H1 (cell line): ENCODE measurements at regions not wholly inside any gene's neighbourhood (a gene's known extent, or its start where the extent isn't known, plus 50 kb on each side); places are given as distances from the start of the nearest gene placed in this dataset.

Experiments
- CTCF ChIA-PET: fragments of 300-600 bp; sonication (Branson Sonifier 250); formaldehyde crosslinking; loops from one replicate; lab custom pipeline; 2021; ENCODE audit not compliant: partially characterized antibody; lab: Charles Lee
- POLR2A ChIA-PET: fragments of 300-600 bp; sonication (Branson Sonifier 250); formaldehyde crosslinking; loops from one replicate; lab custom pipeline; 2021; ENCODE audit warnings: inconsistent platforms; ENCODE audit not compliant: partially characterized antibody; lab: Charles Lee
- DNase-seq, 2 experiments: peaks; one replicate each; pipeline versions ENCODE4 v3.0.0 to v3.0.0-alpha.2; 2010 to 2022; ENCODE audit warnings: low spot score in 2 of 2, low read depth in 1 of 2, mixed read lengths in 1 of 2
- FAIRE-seq: peaks from 2 replicates; lab custom pipeline; 2011; peaks lifted over from hg19 to GRCh38; lab: Jason Lieb, UNC
- H2AFZ ChIP-seq: 2 replicates; pipeline ENCODE4 v1.8.1; 2012; ENCODE audit warnings: low read length, inconsistent platforms
- H2AK5ac ChIP-seq: 2 replicates; pipeline ENCODE4 v1.6.1; 2013; ENCODE audit warnings: low read depth, low read length
- H2BK120ac ChIP-seq: replicated peaks from 2 replicates; pipeline ENCODE3; 2013; ENCODE audit warnings: low read depth, low read length, inconsistent platforms
- H2BK12ac ChIP-seq: 2 replicates; pipeline ENCODE4 v1.6.1; 2013; ENCODE audit warnings: low read depth, low read length
- H2BK15ac ChIP-seq: 2 replicates; pipeline ENCODE4 v1.6.1; 2013; ENCODE audit warnings: low read length
- H2BK20ac ChIP-seq: 2 replicates; pipeline ENCODE4 v1.6.1; 2013; ENCODE audit warnings: low read length
- H2BK5ac ChIP-seq: 2 replicates; pipeline ENCODE4 v1.6.1; 2013; ENCODE audit warnings: low read depth, low read length
- H3K14ac ChIP-seq: 2 replicates; pipeline ENCODE4 v1.6.1; 2013; ENCODE audit warnings: inconsistent platforms; ENCODE audit not compliant: insufficient read length
- H3K18ac ChIP-seq: 2 replicates; pipeline ENCODE4 v1.6.1; 2013; ENCODE audit warnings: low read length; ENCODE audit errors: extremely low read depth
- H3K23ac ChIP-seq: 2 replicates; pipeline ENCODE4 v1.6.1; 2013; ENCODE audit warnings: inconsistent platforms; ENCODE audit not compliant: insufficient read length
- H3K23me2 ChIP-seq: 2 replicates; pipeline ENCODE4 v1.6.1; 2013; ENCODE audit warnings: low read depth, low read length
- H3K27ac ChIP-seq: 2 replicates; pipeline ENCODE4 v1.6.1; 2011; ENCODE audit warnings: low read depth, low read length, inconsistent platforms
- H3K27me3 ChIP-seq, 4 experiments: replicated peaks in 1 of 4; 1 replicate in 1 of 4; 2 replicates in 3 of 4; pipeline versions ENCODE4 v1.6.1 to v1.8.1; 2011 to 2013; ENCODE audit warnings: low read length in 3 of 4, mild to moderate bottlenecking in 3 of 4, inconsistent platforms in 2 of 4, mixed read lengths in 2 of 4, moderate library complexity in 1 of 4; ENCODE audit not compliant: control insufficient read depth in 3 of 4, insufficient read depth in 3 of 4; ENCODE audit errors: extremely low read depth in 1 of 4
- H3K36me3 ChIP-seq, 4 experiments: 2 replicates each; pipeline versions ENCODE4 v1.6.1 to v1.8.1; 2011 to 2013; ENCODE audit warnings: mild to moderate bottlenecking in 4 of 4, low read length in 3 of 4, moderate library complexity in 2 of 4, control low read depth in 1 of 4, inconsistent platforms in 1 of 4; ENCODE audit not compliant: insufficient read depth in 4 of 4, control insufficient read depth in 2 of 4
- H3K4ac ChIP-seq: replicated peaks from 2 replicates; pipeline ENCODE3; 2013; ENCODE audit warnings: low read length, low read depth, mixed read lengths, inconsistent platforms; ENCODE audit not compliant: insufficient read length
- H3K4me1 ChIP-seq, 4 experiments: replicated peaks in 1 of 4; 1 replicate in 1 of 4; 2 replicates in 3 of 4; pipeline versions ENCODE4 v1.6.1 to v1.8.1; 2011 to 2013; ENCODE audit warnings: low read length in 3 of 4, inconsistent platforms in 2 of 4, mixed read lengths in 1 of 4; ENCODE audit not compliant: insufficient read depth in 4 of 4, control insufficient read depth in 3 of 4
- H3K4me2 ChIP-seq, 2 experiments: 2 replicates each; pipeline versions ENCODE4 v1.6.1 to v1.8.1; 2011 to 2013; ENCODE audit warnings: low read depth in 2 of 2, low read length in 2 of 2, control low read depth in 1 of 2, inconsistent platforms in 1 of 2, mild to moderate bottlenecking in 1 of 2; ENCODE audit not compliant: insufficient read depth in 1 of 2
- H3K4me3 ChIP-seq, 4 experiments: fragments of 200-600, 300-600 bp in 1 of 4; sonication (generic), shearing (Covaris generic), sonication (Bioruptor Twin) in 1 of 4; 2 replicates each; pipeline versions ENCODE4 v1.5.1 to v1.8.1; 2011 to 2016; ENCODE audit warnings: low read length in 4 of 4, low read depth in 3 of 4, control low read depth in 2 of 4, inconsistent platforms in 2 of 4, mild to moderate bottlenecking in 2 of 4, mixed read lengths in 1 of 4, moderate library complexity in 1 of 4; ENCODE audit not compliant: insufficient read depth in 2 of 4; ENCODE audit errors: extremely low read depth in 1 of 4
- H3K56ac ChIP-seq: replicated peaks from 2 replicates; pipeline ENCODE3; 2013; ENCODE audit warnings: low read depth, mild to moderate bottlenecking, mixed read lengths, low read length, inconsistent platforms; ENCODE audit not compliant: insufficient read length
- H3K79me1 ChIP-seq: 2 replicates; pipeline ENCODE4 v1.6.1; 2013; ENCODE audit warnings: low read depth, low read length, control low read depth
- H3K79me2 ChIP-seq, 2 experiments: 2 replicates each; pipeline versions ENCODE4 v1.6.1 to v1.8.1; 2012 to 2013; ENCODE audit warnings: low read length in 2 of 2, mild to moderate bottlenecking in 2 of 2, inconsistent platforms in 1 of 2; ENCODE audit not compliant: insufficient read depth in 2 of 2, control insufficient read depth in 1 of 2
- H3K9ac ChIP-seq, 4 experiments: replicated peaks in 1 of 4; 1 replicate in 1 of 4; 2 replicates in 3 of 4; pipeline versions ENCODE4 v1.6.1 to v1.8.1; 2011 to 2013; ENCODE audit warnings: low read depth in 3 of 4, low read length in 3 of 4, control low read depth in 2 of 4, mild to moderate bottlenecking in 2 of 4, moderate library complexity in 2 of 4, inconsistent platforms in 1 of 4; ENCODE audit errors: extremely low read depth in 1 of 4
- H3K9me3 ChIP-seq, 2 experiments: 2 replicates each; pipeline versions ENCODE4 v1.6.1 to v1.8.1; 2012 to 2013; ENCODE audit warnings: mild to moderate bottlenecking in 2 of 2, moderate library complexity in 2 of 2, control low read depth in 1 of 2, inconsistent platforms in 1 of 2, low read depth in 1 of 2, low read length in 1 of 2, mixed read lengths in 1 of 2; ENCODE audit not compliant: insufficient read depth in 2 of 2
- H4K20me1 ChIP-seq, 2 experiments: replicated peaks in 1 of 2; 2 replicates each; pipeline versions ENCODE3 to v1.8.1; 2011 to 2013; ENCODE audit warnings: inconsistent platforms in 2 of 2, low read length in 2 of 2, mild to moderate bottlenecking in 1 of 2; ENCODE audit not compliant: insufficient read depth in 2 of 2, control insufficient read depth in 1 of 2
- H4K5ac ChIP-seq: 2 replicates; pipeline ENCODE4 v1.6.1; 2013; ENCODE audit warnings: low read length, low read depth, mixed read lengths, inconsistent platforms; ENCODE audit not compliant: insufficient read length
- H4K8ac ChIP-seq: 2 replicates; pipeline ENCODE4 v1.8.0; 2013; ENCODE audit warnings: mild to moderate bottlenecking, moderate library complexity, low read length, inconsistent platforms; ENCODE audit not compliant: insufficient read depth; ENCODE audit errors: extremely low read depth
- H4K91ac ChIP-seq: replicated peaks from 2 replicates; pipeline ENCODE3; 2013; ENCODE audit warnings: low read length, mixed read lengths, inconsistent platforms; ENCODE audit not compliant: insufficient read length
- ATF2 ChIP-seq: IDR thresholded peaks from 2 replicates; pipeline ENCODE4 v1.6.1; 2012; ENCODE audit warnings: low read length, inconsistent platforms
- ATF3 ChIP-seq: IDR thresholded peaks from 2 replicates; pipeline ENCODE4 v1.6.1; 2011; ENCODE audit warnings: low read depth, mild to moderate bottlenecking, low read length; ENCODE audit not compliant: insufficient read depth
- CBX8 ChIP-seq: fragments of 300-800, 300-1000 bp; sonication (generic); IDR thresholded peaks from 2 replicates; pipeline ENCODE4 v1.7.1; 2016; ENCODE audit warnings: low read depth, low read length, borderline replicate concordance
- CEBPB ChIP-seq: IDR thresholded peaks from 2 replicates; pipeline ENCODE4 v1.6.1; 2012; ENCODE audit warnings: low read depth, low read length
- CREB1 ChIP-seq: IDR thresholded peaks from 2 replicates; pipeline ENCODE4 v1.6.1; 2012; ENCODE audit warnings: inconsistent platforms
- MAX ChIP-seq: IDR thresholded peaks from 2 replicates; pipeline ENCODE4 v1.6.1; 2012; ENCODE audit warnings: inconsistent platforms
- NRF1 ChIP-seq: IDR thresholded peaks from 2 replicates; pipeline ENCODE4 v1.6.1; 2011; ENCODE audit warnings: mild to moderate bottlenecking, low read depth, low read length, improper control_type of control experiment
- SIRT6 ChIP-seq: IDR thresholded peaks from one replicate; pipeline ENCODE4 v1.7.1; 2012; ENCODE audit warnings: low read length, inconsistent platforms
- SP2 ChIP-seq: IDR thresholded peaks from 2 replicates; pipeline ENCODE4 v1.6.1; 2012; ENCODE audit warnings: mild to moderate bottlenecking, low read length, inconsistent platforms
- ZNF274 ChIP-seq: IDR thresholded peaks from 2 replicates; pipeline ENCODE4 v1.7.0; 2012; ENCODE audit warnings: low read length, borderline replicate concordance; ENCODE audit errors: extremely low read depth
- WGBS, 2 experiments: shearing (Covaris generic) in 1 of 2; methylation state at CpG; one replicate each; pipeline versions ENCODE4 v1.1.6 to v1.1.7; 2013 to 2015; ENCODE audit warnings: low lambda C conversion rate in 2 of 2, mixed read lengths in 2 of 2, inconsistent platforms in 1 of 2, low coverage in 1 of 2, missing lambda C conversion rate in 1 of 2; ENCODE audit not compliant: insufficient replicate concordance in 2 of 2, insufficient coverage in 1 of 2, insufficient read length in 1 of 2; ENCODE audit errors: extremely low coverage in 1 of 2, missing lambda C conversion rate in 1 of 2; 5-methylcytosine and 5-hydroxymethylcytosine counted together

- DNase-seq (no peak), FAIRE-seq (peak; percentile 78)
- Histone ChIP-seq H3K56ac (no peak overlapping the region), H3K23me2 (no peaks in the 10 kb centered on the region), H2BK5ac (no peak overlapping the region), H3K27ac (no peak overlapping the region), H3K4me2 (0 out of 4 replicates have a peak overlapping the region, but pooled peaks of 1 of the 2 experiments have one; percentile 45), H2BK120ac (no peak overlapping the region), H4K5ac (no peak overlapping the region), H3K36me3 (no peaks in the 10 kb centered on the region), H3K79me1 (no peaks in the 10 kb centered on the region), H3K27me3 (no peaks in the 10 kb centered on the region), H3K4me3 (no peak overlapping the region), H2BK12ac (peak overlapping the region; percentile 41; the same call in 1 of the 2 replicates), H3K9me3 (no peaks in the 10 kb centered on the region), H2BK20ac (no peak overlapping the region; the same call in 1 of the 2 replicates), H4K20me1 (no peaks in the 10 kb centered on the region), H3K79me2 (no peaks in the 10 kb centered on the region), H3K4ac (no peak overlapping the region), H4K8ac (no peak overlapping the region), H3K23ac (no peak overlapping the region), H2BK15ac (no peak overlapping the region), H3K4me1 (peaks cover 4 to 12% (median 10%) of the 10 kb centered on the region in 4 experiments; a peak in 6 of 7 replicates), H3K9ac (no peak overlapping the region), H4K91ac (no peak overlapping the region), H2AK5ac (no peak overlapping the region), H2AFZ (no peak overlapping the region), H3K14ac (no peak overlapping the region), H3K18ac (no peak overlapping the region; the same call in 1 of the 2 replicates)
- ChIA-PET POLR2A (interaction anchor here (1.1 kb wide), 1 partner anchor 10 kb away, joined by 4 read pairs; no protein-coding TSS in a partner anchor), CTCF (interaction anchor here (0.7 to 1.2 kb wide), 4 partner anchors 8 to 156 kb away, joined by 3 to 4 read pairs (median 3); no protein-coding TSS in a partner anchor)
- WGBS, 2 experiments = 86% methylated on average over 2 of the region's 2 CpGs; no CpG with 5 or more reads in 1 of the 2 experiments
- no peak for TF ChIP-seq SP2
- no peak for TF ChIP-seq ATF2
- no peak for TF ChIP-seq SIRT6
- no peak for TF ChIP-seq ATF3
- TF ChIP-seq ZNF274 = no peak
- TF ChIP-seq NRF1 = no peak
- no peak for TF ChIP-seq CREB1
- TF ChIP-seq MAX = no peak
- no peak for TF ChIP-seq CBX8
- no peak for TF ChIP-seq CEBPB
Observed at GRCh38 chr17:72182371-72182873, 61.6 kb downstream of the SOX9 start.
